Mesenchymal stem cell (in vitro differentiated cells and primary cell): ENCODE measurements at regions not wholly inside any gene's neighbourhood (a gene's known extent, or its start where the extent isn't known, plus 50 kb on each side); places are given as distances from the start of the nearest gene placed in this dataset.

Source experiments
- DNase-seq: peaks from one replicate; pipeline ENCODE4 v3.0.0-alpha.2; 2013
- H2AFZ ChIP-seq: one replicate; pipeline ENCODE4 v1.6.1; 2013; ENCODE audit warnings: low read depth, mild to moderate bottlenecking, control low read depth, inconsistent platforms, low read length, moderate library complexity
- H2AK5ac ChIP-seq: 2 replicates; pipeline ENCODE4 v1.6.1; 2013; ENCODE audit warnings: low read length, moderate library complexity, mild to moderate bottlenecking, inconsistent platforms; ENCODE audit not compliant: severe bottlenecking
- H2BK120ac ChIP-seq: one replicate; pipeline ENCODE4 v1.6.1; 2013; ENCODE audit warnings: low read depth, mild to moderate bottlenecking, inconsistent platforms, low read length, moderate library complexity
- H2BK12ac ChIP-seq, 2 experiments: one replicate each; pipeline ENCODE4 v1.6.1; 2013; ENCODE audit warnings: inconsistent platforms in 2 of 2, low read length in 2 of 2, mild to moderate bottlenecking in 2 of 2, moderate library complexity in 2 of 2, control low read depth in 1 of 2
- H2BK15ac ChIP-seq: one replicate; pipeline ENCODE4 v1.6.1; 2013; ENCODE audit warnings: mild to moderate bottlenecking, low read depth, inconsistent platforms; ENCODE audit not compliant: poor library complexity, severe bottlenecking
- H2BK5ac ChIP-seq: 2 replicates; pipeline ENCODE4 v1.6.1; 2013; ENCODE audit warnings: low read depth, mild to moderate bottlenecking, low read length, control low read depth, inconsistent platforms; ENCODE audit not compliant: poor library complexity, severe bottlenecking
- H3K14ac ChIP-seq, 2 experiments: one replicate each; pipeline ENCODE4 v1.6.1; 2013; ENCODE audit warnings: inconsistent platforms in 2 of 2, low read length in 2 of 2, control low read depth in 1 of 2, mild to moderate bottlenecking in 1 of 2, moderate library complexity in 1 of 2
- H3K18ac ChIP-seq, 2 experiments: one replicate each; pipeline ENCODE4 v1.6.1; 2013; ENCODE audit warnings: inconsistent platforms in 2 of 2, low read length in 2 of 2, control low read depth in 1 of 2, low read depth in 1 of 2, mild to moderate bottlenecking in 1 of 2
- H3K23ac ChIP-seq, 2 experiments: one replicate each; pipeline ENCODE4 v1.6.1; 2013; ENCODE audit warnings: inconsistent platforms in 2 of 2, low read length in 2 of 2, mild to moderate bottlenecking in 2 of 2, moderate library complexity in 2 of 2, control low read depth in 1 of 2
- H3K27ac ChIP-seq: 2 replicates; pipeline ENCODE4 v1.5.1; 2013; ENCODE audit warnings: mild to moderate bottlenecking, moderate library complexity, low read length, control low read depth, inconsistent platforms; ENCODE audit not compliant: poor library complexity, severe bottlenecking
- H3K27me3 ChIP-seq, 2 experiments: 2 replicates each; pipeline versions ENCODE4 v1.6.1 to v1.7.0; 2013; ENCODE audit warnings: low read length in 2 of 2, mild to moderate bottlenecking in 2 of 2, moderate library complexity in 2 of 2, control low read depth in 1 of 2, inconsistent platforms in 1 of 2; ENCODE audit not compliant: control insufficient read depth in 1 of 2, insufficient read depth in 1 of 2
- H3K36me3 ChIP-seq, 2 experiments: 2 replicates each; pipeline versions ENCODE4 v1.6.1 to v1.7.0; 2013; ENCODE audit warnings: low read length in 2 of 2, control low read depth in 1 of 2, inconsistent platforms in 1 of 2, low read depth in 1 of 2, mild to moderate bottlenecking in 1 of 2; ENCODE audit not compliant: insufficient read depth in 2 of 2, control insufficient read depth in 1 of 2
- H3K4ac ChIP-seq, 2 experiments: one replicate each; pipeline ENCODE4 v1.6.1; 2013; ENCODE audit warnings: inconsistent platforms in 2 of 2, low read length in 2 of 2, mild to moderate bottlenecking in 2 of 2, moderate library complexity in 2 of 2, control low read depth in 1 of 2, low read depth in 1 of 2
- H3K4me1 ChIP-seq: 2 replicates; pipeline ENCODE4 v1.6.1; 2013; ENCODE audit warnings: low read depth, low read length, control low read depth; ENCODE audit not compliant: control insufficient read depth, insufficient read depth
- H3K4me2 ChIP-seq: 2 replicates; pipeline ENCODE4 v1.6.1; 2013; ENCODE audit warnings: low read length, mild to moderate bottlenecking, inconsistent platforms; ENCODE audit not compliant: poor library complexity, severe bottlenecking
- H3K4me3 ChIP-seq, 2 experiments: 2 replicates each; pipeline versions ENCODE4 v1.5.1 to v1.7.0; 2013; ENCODE audit warnings: low read length in 2 of 2, mild to moderate bottlenecking in 2 of 2, control low read depth in 1 of 2, low read depth in 1 of 2; ENCODE audit not compliant: insufficient read depth in 1 of 2
- H3K79me1 ChIP-seq: replicated peaks from 2 replicates; pipeline ENCODE4 v1.6.1; 2013; ENCODE audit warnings: mild to moderate bottlenecking, control low read depth, low read length, inconsistent platforms; ENCODE audit not compliant: poor library complexity, severe bottlenecking
- H3K9ac ChIP-seq: 2 replicates; pipeline ENCODE4 v1.7.0; 2013; ENCODE audit warnings: mild to moderate bottlenecking, low read length, moderate library complexity
- H3K9me3 ChIP-seq: 2 replicates; pipeline ENCODE4 v1.7.0; 2013; ENCODE audit warnings: mild to moderate bottlenecking, low read length; ENCODE audit not compliant: control insufficient read depth
- H4K8ac ChIP-seq: one replicate; pipeline ENCODE4 v1.6.1; 2013; ENCODE audit warnings: inconsistent platforms, mild to moderate bottlenecking, low read length, moderate library complexity
- H4K91ac ChIP-seq: one replicate; pipeline ENCODE4 v1.6.1; 2013; ENCODE audit warnings: mild to moderate bottlenecking, low read length, inconsistent platforms
- WGBS: methylation state at CpG from one replicate; pipeline ENCODE4 v1.1.7; 2013; ENCODE audit warnings: mixed read lengths; 5-methylcytosine and 5-hydroxymethylcytosine counted together

GRCh38 chr5:57055731-57056130, 103.8 kb upstream of the MIER3 start:
- Histone ChIP-seq H3K4me1 (no peaks in the 10 kb centered on the region), H3K18ac (no peak overlapping the region), H3K4me2 (no peak overlapping the region), H3K4ac (no peak overlapping the region), H3K23ac (no peak overlapping the region), H3K27ac (no peak overlapping the region), H3K27me3 (peaks cover 0 to 7% of the 10 kb centered on the region in 2 experiments), H3K9me3 (no peaks in the 10 kb centered on the region), H2AK5ac (no peak overlapping the region), H3K9ac (no peak overlapping the region), H4K91ac (no peak overlapping the region), H2BK15ac (no peak overlapping the region), H3K14ac (no peak overlapping the region), H4K8ac (no peak overlapping the region), H2BK120ac (no peak overlapping the region), H3K36me3 (no peaks in the 10 kb centered on the region), H3K4me3 (no peak overlapping the region), H3K79me1 (no peaks in the 10 kb centered on the region), H2BK5ac (no peak overlapping the region), H2AFZ (no peak overlapping the region), H2BK12ac (no peak overlapping the region)
- no peak for DNase-seq
- WGBS: no CpG with 5 or more reads among the region's 1 CpG

- Histone ChIP-seq H3K27me3 (no peaks in the 10 kb centered on the region), H3K36me3 (no peaks in the 10 kb centered on the region), H4K8ac (no peak overlapping the region), H3K9ac (no peak overlapping the region), H2AK5ac (no peak overlapping the region), H3K14ac (no peak overlapping the region), H3K9me3 (no peaks in the 10 kb centered on the region), H3K4ac (no peak overlapping the region), H2BK15ac (no peak overlapping the region), H3K79me1 (no peaks in the 10 kb centered on the region), H2AFZ (no peak overlapping the region), H3K18ac (peak overlapping the region in 1 of 2 experiments; percentile 21), H2BK5ac (no peak overlapping the region), H3K4me3 (no peak overlapping the region), H4K91ac (no peak overlapping the region), H2BK12ac (no peak overlapping the region), H3K4me1 (no peaks in the 10 kb centered on the region), H2BK120ac (no peak overlapping the region), H3K23ac (no peak overlapping the region), H3K4me2 (no peak overlapping the region), H3K27ac (no peak overlapping the region)
- no peak for DNase-seq
- WGBS: 78% methylated on average over 1 of the region's 2 CpGs
These were observed 110.1 kb upstream of the GPBP1 start for GRCh38 chr5:57063773-57064172.

GRCh38 chr5:57066924-57067596, 106.8 kb upstream of the GPBP1 start:
- Histone ChIP-seq H3K4me2 (no peak overlapping the region), H4K91ac (no peak overlapping the region), H3K9me3 (peaks cover 10% of the 10 kb centered on the region), H3K36me3 (no peaks in the 10 kb centered on the region), H3K14ac (no peak overlapping the region), H3K18ac (peak overlapping the region in 1 of 2 experiments; percentile 54), H3K27ac (no peak overlapping the region), H4K8ac (no peak overlapping the region), H3K4me1 (no peaks in the 10 kb centered on the region), H3K27me3 (peaks cover 0 to 2% of the 10 kb centered on the region in 2 experiments), H2BK12ac (no peak overlapping the region), H3K23ac (no peak overlapping the region), H3K79me1 (no peaks in the 10 kb centered on the region), H3K4me3 (no peak overlapping the region), H2AK5ac (no peak overlapping the region), H3K4ac (peak overlapping the region in 1 of 2 experiments; percentile 69), H2AFZ (no peak overlapping the region), H2BK5ac (peak overlapping the region; percentile 66), H3K9ac (no peak overlapping the region), H2BK120ac (no peak overlapping the region), H2BK15ac (no peak overlapping the region)
- WGBS: 75% methylated on average over 1 of the region's 6 CpGs
- DNase-seq: peak; percentile 11

GRCh38 chr5:57067597-57067924, 106.3 kb upstream of the GPBP1 start:
- Histone ChIP-seq H4K91ac (peak overlapping the region; percentile 68), H2BK120ac (peak overlapping the region; percentile 79), H2BK15ac (no peak overlapping the region), H3K27me3 (peaks cover 0 to 5% of the 10 kb centered on the region in 2 experiments), H3K18ac (peak overlapping the region; percentile 34 to 62), H4K8ac (peak overlapping the region; percentile 77), H3K4me2 (peak overlapping the region; percentile 29), H3K4me3 (no peak overlapping the region), H3K79me1 (no peaks in the 10 kb centered on the region), H3K9ac (no peak overlapping the region), H3K4me1 (no peaks in the 10 kb centered on the region), H2AK5ac (no peak overlapping the region), H3K36me3 (no peaks in the 10 kb centered on the region), H3K27ac (no peak overlapping the region), H3K23ac (no peak overlapping the region), H3K4ac (peak overlapping the region in 1 of 2 experiments; percentile 67), H2AFZ (no peak overlapping the region), H2BK12ac (no peak overlapping the region), H2BK5ac (peak overlapping the region; percentile 66), H3K14ac (no peak overlapping the region), H3K9me3 (peaks cover 10% of the 10 kb centered on the region)
- DNase-seq: peak; percentile 64
